HG03378 (cell line): ENCODE measurements at regions not wholly inside any gene's neighbourhood (a gene's known extent, or its start where the extent isn't known, plus 50 kb on each side); places are given as distances from the start of the nearest gene placed in this dataset.

Experiments used
- ATAC-seq: cut with Tn5 transposase; IDR thresholded peaks from one replicate; pipeline ENCODE4 v1.9.1; 2021; ENCODE audit warnings: mild to moderate bottlenecking, moderate library complexity; ENCODE audit not compliant: unreplicated experiment

GRCh38 chr4:123966990-123967769 is 570.6 kb downstream of the SPRY1 start:
- no peak for ATAC-seq

- ATAC-seq, result no peak
These were observed 575.4 kb downstream of the SPRY1 start for GRCh38 chr4:123972031-123972430.

GRCh38 chr4:123974386-123975149 is 578.0 kb downstream of the SPRY1 start:
- no peak for ATAC-seq

- no peak for ATAC-seq
These were observed 579.7 kb downstream of the SPRY1 start for GRCh38 chr4:123976285-123976684.

- no peak for ATAC-seq
These were observed 580.2 kb downstream of the SPRY1 start for GRCh38 chr4:123976819-123977218.

GRCh38 chr4:123977641-123978081 is 581.1 kb downstream of the SPRY1 start:
- ATAC-seq, result no peak

GRCh38 chr4:123978637-123979036 is 582.0 kb downstream of the SPRY1 start:
- no peak for ATAC-seq

GRCh38 chr4:123980736-123981300 is 584.2 kb downstream of the SPRY1 start:
- no peak for ATAC-seq

GRCh38 chr4:123984886-123985285 is 588.3 kb downstream of the SPRY1 start:
- no peak for ATAC-seq

GRCh38 chr4:123986268-123986798 is 589.7 kb downstream of the SPRY1 start:
- no peak for ATAC-seq

GRCh38 chr4:123987408-123987807 is 590.8 kb downstream of the SPRY1 start:
- ATAC-seq, result no peak

- no peak for ATAC-seq
These were observed 593.8 kb downstream of the SPRY1 start for GRCh38 chr4:123990310-123990870.

- ATAC-seq, result no peak
These were observed 598.3 kb downstream of the SPRY1 start for GRCh38 chr4:123994917-123995316.

- ATAC-seq, result no peak
These were observed 599.3 kb downstream of the SPRY1 start for GRCh38 chr4:123995936-123996335.

- no peak for ATAC-seq
These were observed 600.3 kb downstream of the SPRY1 start for GRCh38 chr4:123996718-123997510.

- ATAC-seq, result no peak
These were observed 601.3 kb downstream of the SPRY1 start for GRCh38 chr4:123997776-123998449.

- ATAC-seq, result no peak
These were observed 603.6 kb downstream of the SPRY1 start for GRCh38 chr4:124000233-124000632.

GRCh38 chr4:124015766-124016165 is 619.2 kb downstream of the SPRY1 start:
- ATAC-seq, result no peak

GRCh38 chr4:124017185-124017785 is 620.7 kb downstream of the SPRY1 start:
- ATAC-seq, result no peak
